OCI-LY1 (cell line): ENCODE measurements at regions not wholly inside any gene's neighbourhood (a gene's known extent, or its start where the extent isn't known, plus 50 kb on each side); places are given as distances from the start of the nearest gene placed in this dataset.
"Not testable (repeated sequence)": the region's sequence is repeated elsewhere in the genome, so short reads cannot be mapped to it uniquely, and the experiment has no call there.

Experiments used
- EZH2 ChIP-seq: fragments of 200-600 bp; sonication (generic), shearing (Covaris generic); IDR thresholded peaks from 2 replicates; pipeline ENCODE4 v1.8.0; 2017; ENCODE audit warnings: borderline replicate concordance, mixed run types, mild to moderate bottlenecking, antibody characterized with exemption, low read length, moderate library complexity, mixed read lengths
- TF ChIP-seq, protein P1 (sequence below): fragments of 200-600 bp; sonication (generic), shearing (Covaris generic); IDR thresholded peaks from 2 replicates; pipeline ENCODE4 v1.5.1; 2017; ENCODE audit warnings: mild to moderate bottlenecking, antibody characterized with exemption, low read length, moderate library complexity, mixed read lengths

DNA sequence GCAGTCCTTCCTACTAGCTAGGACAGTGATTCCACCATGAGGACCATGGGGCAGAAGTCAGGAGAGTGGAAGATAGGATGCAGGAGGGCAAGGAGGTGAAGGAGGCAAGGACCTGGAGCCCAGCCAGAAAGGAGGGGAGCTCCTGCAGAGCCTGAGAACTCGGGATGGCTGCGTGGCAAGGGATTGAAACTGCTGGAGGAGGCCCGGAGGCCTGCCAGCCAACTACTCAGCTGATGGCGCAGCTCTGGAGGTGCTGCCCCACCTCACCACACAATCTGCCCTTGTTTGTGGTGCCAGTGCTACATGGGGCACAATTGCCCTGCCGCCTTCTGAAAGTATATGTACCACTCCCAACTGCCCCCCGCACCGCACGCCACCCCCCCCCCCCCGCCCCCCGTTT lies 307.3 kb upstream of the CHRNA7 start:
- TF ChIP-seq, protein P1, sequence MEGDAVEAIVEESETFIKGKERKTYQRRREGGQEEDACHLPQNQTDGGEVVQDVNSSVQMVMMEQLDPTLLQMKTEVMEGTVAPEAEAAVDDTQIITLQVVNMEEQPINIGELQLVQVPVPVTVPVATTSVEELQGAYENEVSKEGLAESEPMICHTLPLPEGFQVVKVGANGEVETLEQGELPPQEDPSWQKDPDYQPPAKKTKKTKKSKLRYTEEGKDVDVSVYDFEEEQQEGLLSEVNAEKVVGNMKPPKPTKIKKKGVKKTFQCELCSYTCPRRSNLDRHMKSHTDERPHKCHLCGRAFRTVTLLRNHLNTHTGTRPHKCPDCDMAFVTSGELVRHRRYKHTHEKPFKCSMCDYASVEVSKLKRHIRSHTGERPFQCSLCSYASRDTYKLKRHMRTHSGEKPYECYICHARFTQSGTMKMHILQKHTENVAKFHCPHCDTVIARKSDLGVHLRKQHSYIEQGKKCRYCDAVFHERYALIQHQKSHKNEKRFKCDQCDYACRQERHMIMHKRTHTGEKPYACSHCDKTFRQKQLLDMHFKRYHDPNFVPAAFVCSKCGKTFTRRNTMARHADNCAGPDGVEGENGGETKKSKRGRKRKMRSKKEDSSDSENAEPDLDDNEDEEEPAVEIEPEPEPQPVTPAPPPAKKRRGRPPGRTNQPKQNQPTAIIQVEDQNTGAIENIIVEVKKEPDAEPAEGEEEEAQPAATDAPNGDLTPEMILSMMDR, result not testable (repeated sequence)
- not testable (repeated sequence) for TF ChIP-seq EZH2
